GM12878 (cell line): ENCODE measurements at regions not wholly inside any gene's neighbourhood (a gene's known extent, or its start where the extent isn't known, plus 50 kb on each side); places are given as distances from the start of the nearest gene placed in this dataset.

ENCODE experiments used
- ATAC-seq: fragments of 200-7000 bp; cut with Tn5 transposase; 3 replicates; pipeline ENCODE4 v1.9.1; 2020; ENCODE audit warnings: mild to moderate bottlenecking, moderate library complexity
- BruUV-seq: library from RNA; stranded (reverse); fragments of 400-500 nt; replicated peaks from 2 replicates; lab custom pipeline; 2021; lab: Mats Ljungman, UMichigan
- CTCF ChIA-PET: fragments of 300-600 bp; sonication (Branson Sonifier 250); formaldehyde crosslinking; extraction: SDS; loops from one replicate; lab custom pipeline; 2021; ENCODE audit warnings: inconsistent platforms; lab: Yijun Ruan, JAX
- POLR2A ChIA-PET: fragments of 350-600 bp; formaldehyde crosslinking; extraction: SDS; loops from one replicate; lab custom pipeline; 2021; ENCODE audit warnings: inconsistent platforms; lab: Charles Lee
- RAD21 ChIA-PET: fragments of 300-600 bp; sonication (Branson Sonifier 250); formaldehyde crosslinking; loops from one replicate; lab custom pipeline; 2023; ENCODE audit warnings: antibody characterized with exemption; ENCODE audit not compliant: unreplicated experiment; lab: Charles Lee
- SMC1A ChIA-PET: fragments of 300-600 bp; sonication (Branson Sonifier 250); formaldehyde crosslinking; loops from one replicate; lab custom pipeline; 2023; ENCODE audit not compliant: unreplicated experiment, uncharacterized antibody; lab: Charles Lee
- DNase-seq: peaks from one replicate; pipeline ENCODE4 v3.0.0-alpha.2; 2011; ENCODE audit warnings: low read depth, low spot score
- FAIRE-seq: peaks from 3 replicates; lab custom pipeline; 2011; peaks lifted over from hg19 to GRCh38; lab: Jason Lieb, UNC
- H2AFZ ChIP-seq: 2 replicates; pipeline ENCODE4 v1.6.0; 2011; ENCODE audit warnings: low read depth, low read length, control low read depth; ENCODE audit not compliant: control insufficient read depth
- H3K27ac ChIP-seq: 2 replicates; pipeline ENCODE4 v1.5.1; 2011; ENCODE audit warnings: control low read depth; ENCODE audit not compliant: control insufficient read depth, insufficient read depth
- H3K27me3 ChIP-seq, 2 experiments: replicated peaks in 1 of 2; 2 replicates each; pipeline versions ENCODE4 v1.6.0 to v1.6.1; 2011; ENCODE audit warnings: low read length in 1 of 2; ENCODE audit not compliant: control insufficient read depth in 2 of 2, insufficient read depth in 2 of 2
- H3K36me3 ChIP-seq, 2 experiments: 2 replicates each; pipeline ENCODE4 v1.5.1; 2011; ENCODE audit warnings: low read length in 1 of 2; ENCODE audit not compliant: control insufficient read depth in 2 of 2, insufficient read depth in 2 of 2
- H3K4me1 ChIP-seq: 2 replicates; pipeline ENCODE4 v1.6.1; 2011; ENCODE audit warnings: mild to moderate bottlenecking, low read length, moderate library complexity, mixed read lengths; ENCODE audit not compliant: control insufficient read depth, insufficient read depth
- H3K4me2 ChIP-seq: 2 replicates; pipeline ENCODE4 v1.6.0; 2011; ENCODE audit warnings: control low read depth; ENCODE audit not compliant: control insufficient read depth, insufficient read depth
- H3K4me3 ChIP-seq: fragments of 200-600 bp; sonication (generic); 2 replicates; pipeline ENCODE4 v1.5.1; 2016
- H3K79me2 ChIP-seq: 2 replicates; pipeline ENCODE4 v1.6.0; 2011; ENCODE audit warnings: low read length; ENCODE audit not compliant: control insufficient read depth, insufficient read depth
- H3K9ac ChIP-seq: 2 replicates; pipeline ENCODE4 v1.8.0; 2011; ENCODE audit warnings: low read length, control low read depth, mixed read lengths; ENCODE audit not compliant: control insufficient read depth, insufficient read depth
- H3K9me3 ChIP-seq: replicated peaks from 3 replicates; pipeline ENCODE4 v1.5.1; 2011; ENCODE audit warnings: mild to moderate bottlenecking, low read length; ENCODE audit not compliant: control insufficient read depth, insufficient read depth
- H4K20me1 ChIP-seq: 2 replicates; pipeline ENCODE4 v1.6.0; 2011; ENCODE audit not compliant: control insufficient read depth, insufficient read depth
- CEBPB ChIP-seq, 2 experiments: fragments of 150-350 bp in 1 of 2; IDR thresholded peaks; 2 replicates each; pipeline ENCODE4 v1.6.1; 2012 to 2014; ENCODE audit warnings: low read depth in 2 of 2, low read length in 2 of 2, borderline replicate concordance in 1 of 2, inconsistent platforms in 1 of 2
- EGR1 ChIP-seq, 2 experiments: IDR thresholded peaks; 1 replicate in 1 of 2; 2 replicates in 1 of 2; pipeline ENCODE4 v1.6.1; 2011 to 2012; ENCODE audit warnings: low read depth in 2 of 2, low read length in 2 of 2, borderline replicate concordance in 1 of 2, mild to moderate bottlenecking in 1 of 2, moderate library complexity in 1 of 2
- ESRRA ChIP-seq: IDR thresholded peaks from 2 replicates; pipeline ENCODE4 v1.6.1; 2012; ENCODE audit warnings: mild to moderate bottlenecking, low read length, improper control_type of control experiment
- FOS ChIP-seq: IDR thresholded peaks from 3 replicates; pipeline ENCODE4 v1.6.1; 2011; ENCODE audit warnings: borderline replicate concordance; ENCODE audit not compliant: insufficient read length; ENCODE audit errors: extremely low read depth
- FOXK2 ChIP-seq: fragments of 450-650 bp; IDR thresholded peaks from 2 replicates; pipeline ENCODE4 v1.6.1; 2017; ENCODE audit warnings: mild to moderate bottlenecking, moderate library complexity
- GABPA ChIP-seq: IDR thresholded peaks from 2 replicates; pipeline ENCODE4 v1.6.1; 2014; ENCODE audit warnings: antibody characterized with exemption, low read depth, mild to moderate bottlenecking, inconsistent platforms
- KAT2A ChIP-seq: conservative IDR thresholded peaks from 2 replicates; pipeline ENCODE4 v1.6.1; 2011; ENCODE audit warnings: low read depth, low read length; ENCODE audit not compliant: control insufficient read depth
- POLR2AphosphoS5 ChIP-seq: IDR thresholded peaks from 2 replicates; pipeline ENCODE4 v1.6.1; 2011; ENCODE audit warnings: mild to moderate bottlenecking, low read length, inconsistent platforms
- PRDM15 ChIP-seq: fragments of 450-650 bp; formaldehyde crosslinking; IDR thresholded peaks from 2 replicates; pipeline ENCODE4 v1.4.0; 2020; ENCODE audit warnings: mild to moderate bottlenecking, moderate library complexity
- RAD21 ChIP-seq: IDR thresholded peaks from 2 replicates; pipeline ENCODE4 v1.6.1; 2011; ENCODE audit warnings: mild to moderate bottlenecking, low read depth, low read length, moderate library complexity; ENCODE audit not compliant: insufficient read depth
- SMAD1 ChIP-seq: fragments of 450-650 bp; IDR thresholded peaks from 2 replicates; pipeline ENCODE4 v1.6.1; 2018; ENCODE audit warnings: mild to moderate bottlenecking, low read depth; ENCODE audit not compliant: partially characterized antibody
- SUPT20H ChIP-seq: IDR thresholded peaks from 2 replicates; pipeline ENCODE4 v1.6.1; 2011; ENCODE audit warnings: low read depth, mild to moderate bottlenecking, low read length, moderate library complexity, borderline replicate concordance; ENCODE audit not compliant: control insufficient read depth
- ZNF384 ChIP-seq: IDR thresholded peaks from 2 replicates; pipeline ENCODE4 v1.6.1; 2012; ENCODE audit warnings: low read depth, mild to moderate bottlenecking, low read length, improper control_type of control experiment, borderline replicate concordance
- WGBS: methylation state at CpG from one replicate; pipeline ENCODE4 v1.1.6; 2016; ENCODE audit warnings: low lambda C conversion rate; ENCODE audit not compliant: insufficient replicate concordance, insufficient coverage; ENCODE audit errors: missing lambda C conversion rate; 5-methylcytosine and 5-hydroxymethylcytosine counted together
- in situ Hi-C: fragments of 300-500 bp; cut with MboI; formaldehyde crosslinking; loops from 9 replicates; pipeline ENCODE4 v1.14.3; 2018; ENCODE audit warnings: mixed read lengths
- intact Hi-C: fragments of 100-400 bp; cut with micrococcal nuclease; formaldehyde crosslinking; loops from one replicate; pipeline ENCODE4 v1.14.2; 2022; ENCODE audit not compliant: unreplicated experiment

DNA sequence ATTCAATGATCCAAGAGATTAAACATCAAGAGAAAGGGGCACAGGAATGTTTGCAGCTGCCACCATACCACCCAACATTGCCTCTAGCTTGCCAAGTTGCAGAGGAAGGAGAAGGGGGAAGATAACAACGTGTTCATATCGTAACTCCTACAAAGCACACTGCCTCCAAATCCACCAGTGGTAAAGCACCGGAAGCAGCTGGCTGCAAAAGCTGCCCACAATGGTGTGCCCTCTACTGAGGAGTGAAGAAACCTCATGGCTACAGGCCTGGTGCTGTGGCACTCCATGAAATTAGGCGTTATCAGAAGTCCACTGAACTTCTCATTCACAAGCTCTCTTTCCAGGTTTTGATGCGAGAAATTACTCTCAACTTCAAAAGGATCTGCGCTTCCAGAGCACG is 263.9 kb upstream of the STT3B start:
- no TSS peak for BruUV-seq
- no peak for FAIRE-seq
- H2AFZ ChIP-seq: no peak overlapping the region

More for the DNA sequence above, 263.9 kb upstream of the STT3B start:
- no peak overlapping the region for H3K9ac ChIP-seq
- H3K27ac ChIP-seq: no peak overlapping the region
- no peak for DNase-seq
- ChIA-PET RAD21 (no interaction called here), CTCF (interaction anchor here (1.2 kb wide), 1 partner anchor 130 kb away, joined by 3 read pairs; no protein-coding TSS in a partner anchor), SMC1A (interaction anchor here (1.1 to 1.6 kb wide), 7 partner anchors 9 to 262 kb away, joined by 3 to 4 read pairs (median 3); no protein-coding TSS in a partner anchor), POLR2A (no interaction called here)
- WGBS: 37% methylated on average over 7 of the region's 7 CpGs
- ATAC-seq: no peak
- TF ChIP-seq KAT2A (no peak), ESRRA (no peak), EGR1 (IDR thresholded peaks at IDR 0.05; ENCODE audit: borderline replicate concordance in 1 of 2, low read depth in 2 of 2, low read length in 2 of 2) (no peak), ZNF384 (no peak), FOXK2 (no peak), SMAD1 (no peak), SUPT20H (no peak), FOS (no peak), CEBPB (IDR thresholded peaks at IDR 0.05; ENCODE audit: borderline replicate concordance in 1 of 2, low read depth in 2 of 2, low read length in 2 of 2) (no peak), POLR2AphosphoS5 (no peak), RAD21 (no peak), PRDM15 (no peak), GABPA (no peak)
- H3K9me3 ChIP-seq: no peaks in the 10 kb centered on the region; the same call in 2 of the 3 replicates
- no peaks in the 10 kb centered on the region for H3K79me2 ChIP-seq
- no peaks in the 10 kb centered on the region for H3K4me1 ChIP-seq
- H4K20me1 ChIP-seq: no peaks in the 10 kb centered on the region
- no peak overlapping the region for H3K4me3 ChIP-seq
- no peak overlapping the region for H3K4me2 ChIP-seq
- in situ Hi-C loops: no loop called here
- no peaks in the 10 kb centered on the region for H3K27me3 ChIP-seq
- H3K36me3 ChIP-seq: no peaks in the 10 kb centered on the region
- intact Hi-C loops: no loop called here
